H54 (cell line): ENCODE measurements at regions not wholly inside any gene's neighbourhood (a gene's known extent, or its start where the extent isn't known, plus 50 kb on each side); places are given as distances from the start of the nearest gene placed in this dataset.

ENCODE experiments used
- DNase-seq: peaks from one replicate; pipeline ENCODE4 v3.0.0; 2011; ENCODE audit warnings: low spot score, mixed read lengths; ENCODE audit not compliant: insufficient read length
- FAIRE-seq: peaks from 3 replicates; lab custom pipeline; 2011; peaks lifted over from hg19 to GRCh38; lab: Jason Lieb, UNC
- POLR2A ChIP-seq: IDR thresholded peaks from 2 replicates; pipeline ENCODE4 v1.6.1; 2011; ENCODE audit warnings: low read depth, mild to moderate bottlenecking, low read length

- DNase-seq: no peak
- no peak for TF ChIP-seq POLR2A
- no peak for FAIRE-seq
Measured at GRCh38 chr2:8146132-8147005, 535.5 kb upstream of the ID2 start.

- FAIRE-seq (no peak), DNase-seq (peak; percentile 25)
- TF ChIP-seq POLR2A: no peak
Measured at GRCh38 chr2:8148260-8149006, 533.4 kb upstream of the ID2 start.

GRCh38 chr2:8149007-8149405 lies 532.9 kb upstream of the ID2 start:
- FAIRE-seq (no peak), DNase-seq (no peak)

GRCh38 chr2:8149985-8150539 lies 531.8 kb upstream of the ID2 start:
- no peak for FAIRE-seq
- DNase-seq: no peak
- TF ChIP-seq POLR2A: no peak

More at GRCh38 chr2:8149007-8149405, 532.9 kb upstream of the ID2 start:
- TF ChIP-seq POLR2A: no peak

GRCh38 chr2:8151888-8152287 lies 530.0 kb upstream of the ID2 start:
- DNase-seq: no peak
- no peak for TF ChIP-seq POLR2A
- FAIRE-seq: no peak

GRCh38 chr2:8152392-8153257 lies 529.2 kb upstream of the ID2 start:
- no peak for DNase-seq
- TF ChIP-seq POLR2A: no peak
- FAIRE-seq: no peak

GRCh38 chr2:8153258-8153718 lies 528.6 kb upstream of the ID2 start:
- DNase-seq: no peak
- TF ChIP-seq POLR2A: no peak
- no peak for FAIRE-seq

GRCh38 chr2:8154270-8154669 lies 527.6 kb upstream of the ID2 start:
- TF ChIP-seq POLR2A: no peak
- DNase-seq (no peak), FAIRE-seq (no peak)

GRCh38 chr2:8154936-8155335 lies 526.9 kb upstream of the ID2 start:
- DNase-seq (no peak), FAIRE-seq (no peak)
- TF ChIP-seq POLR2A: no peak

GRCh38 chr2:8157621-8158430 lies 524.0 kb upstream of the ID2 start:
- DNase-seq (no peak), FAIRE-seq (no peak)
- TF ChIP-seq POLR2A: no peak

- FAIRE-seq (no peak), DNase-seq (no peak)
- TF ChIP-seq POLR2A: no peak
Measured at GRCh38 chr2:8158711-8159110, 523.1 kb upstream of the ID2 start.

GRCh38 chr2:8159211-8159965 lies 522.5 kb upstream of the ID2 start:
- TF ChIP-seq POLR2A: no peak
- DNase-seq (no peak), FAIRE-seq (no peak)
